K562 (cell line): ENCODE measurements at regions not wholly inside any gene's neighbourhood (a gene's known extent, or its start where the extent isn't known, plus 50 kb on each side); places are given as distances from the start of the nearest gene placed in this dataset.

Experiments used
- ATAC-seq: fragments of 200-7000 bp; cut with Tn5 transposase; 3 replicates; pipeline ENCODE4 v1.9.1; 2020; ENCODE audit warnings: moderate library complexity
- BruUV-seq: library from RNA; stranded (reverse); fragments of 400-500 nt; replicated peaks from 2 replicates; lab custom pipeline; 2021; lab: Mats Ljungman, UMichigan
- CTCF ChIA-PET: fragments of 300-600 bp; formaldehyde crosslinking; extraction: SDS; loops from one replicate; lab custom pipeline; 2021; ENCODE audit warnings: low intra/inter-chr PET ratio; lab: Yijun Ruan, JAX
- POLR2A ChIA-PET: fragments of 300-600, 350-650 bp; sonication (Branson Sonifier 250); formaldehyde crosslinking; extraction: SDS; loops from one replicate; lab custom pipeline; 2021; ENCODE audit warnings: antibody characterized with exemption, inconsistent platforms; lab: Yijun Ruan, JAX
- DNase-seq, 4 experiments: peaks; one replicate each; pipeline versions ENCODE4 v3.0.0 to v3.0.0-alpha.2; 2011 to 2018; ENCODE audit warnings: low spot score in 3 of 4, mixed read lengths in 3 of 4; ENCODE audit errors: extremely low read depth in 1 of 4
- FAIRE-seq: peaks from 2 replicates; lab custom pipeline; 2011; peaks lifted over from hg19 to GRCh38; lab: Jason Lieb, UNC
- H2AFZ ChIP-seq: 2 replicates; pipeline ENCODE4 v1.6.0; 2011; ENCODE audit warnings: low read depth, low read length, control low read depth, inconsistent platforms
- H3K27ac ChIP-seq: fragments of 200-600 bp; 3 replicates; pipeline ENCODE4 v1.8.0; 2011; ENCODE audit warnings: low read depth, mild to moderate bottlenecking, control low read depth, inconsistent platforms, low read length, moderate library complexity, mixed read lengths; ENCODE audit errors: extremely low read depth
- H3K27me3 ChIP-seq, 2 experiments: fragments of 300-600 bp in 1 of 2; 2 replicates in 1 of 2; 3 replicates in 1 of 2; pipeline versions ENCODE4 v1.6.0 to v1.8.0; 2011; ENCODE audit warnings: inconsistent platforms in 2 of 2, low read length in 2 of 2, mild to moderate bottlenecking in 1 of 2, mixed read lengths in 1 of 2, moderate library complexity in 1 of 2; ENCODE audit not compliant: control insufficient read depth in 2 of 2, insufficient read depth in 2 of 2
- H3K36me3 ChIP-seq: fragments of 300-600 bp; 3 replicates; pipeline ENCODE4 v1.8.0; 2011; ENCODE audit warnings: mild to moderate bottlenecking, low read length, inconsistent platforms; ENCODE audit not compliant: control insufficient read depth, insufficient read depth
- H3K4me1 ChIP-seq, 2 experiments: fragments of 200-600 bp in 1 of 2; replicated peaks in 1 of 2; 2 replicates in 1 of 2; 3 replicates in 1 of 2; pipeline versions ENCODE4 v1.5.1 to v1.8.0; 2011; ENCODE audit warnings: inconsistent platforms in 2 of 2, low read length in 2 of 2, mild to moderate bottlenecking in 1 of 2, mixed read lengths in 1 of 2, moderate library complexity in 1 of 2; ENCODE audit not compliant: control insufficient read depth in 2 of 2, insufficient read depth in 2 of 2
- H3K4me2 ChIP-seq: 2 replicates; pipeline ENCODE4 v1.6.1; 2011; ENCODE audit warnings: low read length, control low read depth, inconsistent platforms, mixed read lengths; ENCODE audit not compliant: insufficient read depth
- H3K4me3 ChIP-seq: fragments of 200-600 bp; sonication (generic), shearing (Covaris generic); 2 replicates; pipeline ENCODE4 v1.5.1; 2016; ENCODE audit warnings: control low read depth, inconsistent platforms
- H3K79me2 ChIP-seq: fragments of 200-600 bp; 3 replicates; pipeline ENCODE4 v1.8.0; 2011; ENCODE audit warnings: low read length, inconsistent platforms; ENCODE audit not compliant: control insufficient read depth, insufficient read depth
- H3K9ac ChIP-seq, 2 experiments: 2 replicates each; pipeline versions ENCODE4 v1.6.0 to v1.6.1; 2011; ENCODE audit warnings: low read depth in 2 of 2, low read length in 2 of 2, control low read depth in 1 of 2, inconsistent platforms in 1 of 2, mild to moderate bottlenecking in 1 of 2, mixed read lengths in 1 of 2; ENCODE audit not compliant: insufficient read depth in 1 of 2
- H3K9me1 ChIP-seq: one replicate; pipeline ENCODE4 v1.6.0; 2011; ENCODE audit warnings: inconsistent platforms, mild to moderate bottlenecking, low read length, moderate library complexity; ENCODE audit not compliant: control insufficient read depth, insufficient read depth
- H3K9me3 ChIP-seq: replicated peaks from 2 replicates; pipeline ENCODE4 v1.5.1; 2011; ENCODE audit warnings: low read depth, low read length, inconsistent platforms; ENCODE audit not compliant: control insufficient read depth, insufficient read depth
- H4K20me1 ChIP-seq: replicated peaks from 2 replicates; pipeline ENCODE4 v1.6.1; 2011; ENCODE audit warnings: low read length, inconsistent platforms, mixed read lengths; ENCODE audit not compliant: control insufficient read depth, insufficient read depth
- DMBX1 ChIP-seq: fragments of 250-450 bp; sonication (Bioruptor Pico); IDR thresholded peaks from 2 replicates; pipeline ENCODE4 v1.8.0; 2022; ENCODE audit warnings: inconsistent platforms, mild to moderate bottlenecking, moderate library complexity, borderline replicate concordance
- E2F8 ChIP-seq: fragments of 450-650 bp; IDR thresholded peaks from 2 replicates; pipeline ENCODE4 v1.7.1; 2018; ENCODE audit warnings: mild to moderate bottlenecking, low read depth; ENCODE audit not compliant: partially characterized antibody
- GMEB1 ChIP-seq: fragments of 250-450 bp; sonication (Bioruptor Pico); IDR thresholded peaks from 2 replicates; pipeline ENCODE4 v1.4.0; 2020; ENCODE audit warnings: mild to moderate bottlenecking
- GTF2B ChIP-seq: IDR thresholded peaks from 2 replicates; pipeline ENCODE4 v1.6.1; 2011; ENCODE audit not compliant: insufficient read length; ENCODE audit errors: extremely low read depth
- HMGXB4 ChIP-seq: sonication (generic); formaldehyde crosslinking; IDR thresholded peaks from 2 replicates; pipeline ENCODE4 v1.8.1; 2023; ENCODE audit warnings: mild to moderate bottlenecking, missing genetic modification reagents
- NBN ChIP-seq: fragments of 450-650 bp; IDR thresholded peaks from 2 replicates; pipeline ENCODE4 v1.6.1; 2016; ENCODE audit warnings: low read depth, mild to moderate bottlenecking
- RUNX1 ChIP-seq: sonication (generic); IDR thresholded peaks from 2 replicates; pipeline ENCODE4 v1.6.1; 2016; ENCODE audit warnings: antibody characterized with exemption, low read depth
- UBTF ChIP-seq, 2 experiments: IDR thresholded peaks; 2 replicates each; pipeline ENCODE4 v1.6.1; 2012; ENCODE audit warnings: improper control_type of control experiment in 2 of 2, low read depth in 2 of 2, low read length in 2 of 2, borderline replicate concordance in 1 of 2
- WGBS: fragments of 100-300 bp; shearing (Covaris generic); methylation state at CpG from one replicate; pipeline ENCODE4 v1.1.6; 2016; ENCODE audit warnings: low coverage, mixed read lengths; ENCODE audit not compliant: insufficient coverage; ENCODE audit errors: missing lambda C conversion rate; 5-methylcytosine and 5-hydroxymethylcytosine counted together
- in situ Hi-C: fragments of 300-500 bp; cut with MboI; formaldehyde crosslinking; loops from 4 replicates; pipeline ENCODE4 v1.15.0; 2018; ENCODE audit warnings: inconsistent platforms, mixed read lengths
- intact Hi-C: fragments of 100-400 bp; cut with micrococcal nuclease; formaldehyde crosslinking; loops from 2 replicates; pipeline ENCODE4 v1.14.2; 2022

GRCh38 chr10:63759335-63759734 is 238.1 kb downstream of the REEP3 start (continued):
- no peak for TF ChIP-seq UBTF (IDR thresholded peaks at IDR 0.05; ENCODE audit: borderline replicate concordance in 1 of 2, low read depth in 2 of 2, low read length in 2 of 2)
- no peak for TF ChIP-seq DMBX1
- no peak for TF ChIP-seq GMEB1 (CRISPR knock-in tag)

- no peaks in the 10 kb centered on the region for H3K9me1 ChIP-seq
- CTCF ChIA-PET, result no interaction called here
- POLR2A ChIA-PET, result no interaction called here
- TF ChIP-seq GTF2B (no peak), RUNX1 (no peak), E2F8 (no peak), NBN (no peak), HMGXB4 (CRISPR knock-in tag) (no peak)
Measured at GRCh38 chr10:63760034-63760707, 239.0 kb downstream of the REEP3 start.

More at GRCh38 chr10:63760034-63760707, 239.0 kb downstream of the REEP3 start:
- H2AFZ ChIP-seq, result no peak overlapping the region
- H3K27me3 ChIP-seq, result 0 out of 5 replicates have a peak, but pooled peaks cover 2 to 6% of the 10 kb centered on the region in 2 experiments
- no TSS peak for BruUV-seq
- H4K20me1 ChIP-seq, result no peaks in the 10 kb centered on the region
- H3K4me2 ChIP-seq, result no peak overlapping the region
- no peak for DNase-seq
- ATAC-seq, result no peak
- no peak overlapping the region for H3K9ac ChIP-seq
- no peak for FAIRE-seq
- in situ Hi-C loops (loop anchor here (25.0 kb wide), 1 partner anchor 1648 kb away; no protein-coding TSS in a partner anchor), intact Hi-C loops (no loop called here)
- no peaks in the 10 kb centered on the region for H3K36me3 ChIP-seq
- no peaks in the 10 kb centered on the region for H3K9me3 ChIP-seq
- H3K4me1 ChIP-seq, result no peaks in the 10 kb centered on the region
- 0% methylated on average over 5 of the region's 5 CpGs for WGBS
- H3K4me3 ChIP-seq, result no peak overlapping the region
- no peaks in the 10 kb centered on the region for H3K79me2 ChIP-seq
- H3K27ac ChIP-seq, result no peak overlapping the region
